Posterior vena cava (tissue), 2 donors: ENCODE measurements at regions not wholly inside any gene's neighbourhood (a gene's known extent, or its start where the extent isn't known, plus 50 kb on each side); places are given as distances from the start of the nearest gene placed in this dataset.

Source experiments
- DNase-seq: peaks from one replicate; pipeline ENCODE4 v3.0.0-alpha.2; 2020; ENCODE audit warnings: low spot score
- intact Hi-C, 2 donors: fragments of 100-400 bp; cut with DNase I; formaldehyde crosslinking; loops; one replicate each; pipeline versions ENCODE4 v1.14.1 to v1.14.2; 2022 to 2023
- donor health status: DM: yes; HTN: yes; CAD: no.
- donor health status: DM: yes; HTN: yes; CAD: no.

GRCh38 chr16:27123795-27124409, 57.2 kb downstream of the C16orf82 start:
- intact Hi-C loops = no loop called here
- DNase-seq = no peak

GRCh38 chr16:27127308-27127707, 60.6 kb downstream of the C16orf82 start:
- no peak for DNase-seq
- intact Hi-C loops = no loop called here

GRCh38 chr16:27129401-27129800, 62.7 kb downstream of the C16orf82 start:
- intact Hi-C loops = no loop called here
- DNase-seq = no peak

- no peak for DNase-seq
- intact Hi-C loops = no loop called here
Measured at GRCh38 chr16:27138257-27138656, 65.1 kb upstream of the KDM8 start.

GRCh38 chr16:27145630-27146029, 57.7 kb upstream of the KDM8 start:
- intact Hi-C loops = no loop called here
- DNase-seq = no peak

- intact Hi-C loops = loop anchor here in 1 of 2 donors (10.0 kb wide), 1 partner anchor 305 kb away; no protein-coding TSS in a partner anchor
- DNase-seq = no peak
Measured at GRCh38 chr16:27149986-27150385, 53.3 kb upstream of the KDM8 start.

GRCh38 chr16:27152121-27152520, 51.2 kb upstream of the KDM8 start:
- intact Hi-C loops = loop anchor here in 1 of 2 donors (10.0 kb wide), 1 partner anchor 303 kb away; no protein-coding TSS in a partner anchor
- no peak for DNase-seq

- DNase-seq = no peak
- intact Hi-C loops = loop anchor here in 1 of 2 donors (10.0 kb wide), 1 partner anchor 302 kb away; no protein-coding TSS in a partner anchor
Measured at GRCh38 chr16:27152801-27153200, 50.5 kb upstream of the KDM8 start.
